ENCODE measurements at regions not wholly inside any gene's neighbourhood (a gene's known extent, or its start where the extent isn't known, plus 50 kb on each side); places are given as distances from the start of the nearest gene placed in this dataset.

DNA sequence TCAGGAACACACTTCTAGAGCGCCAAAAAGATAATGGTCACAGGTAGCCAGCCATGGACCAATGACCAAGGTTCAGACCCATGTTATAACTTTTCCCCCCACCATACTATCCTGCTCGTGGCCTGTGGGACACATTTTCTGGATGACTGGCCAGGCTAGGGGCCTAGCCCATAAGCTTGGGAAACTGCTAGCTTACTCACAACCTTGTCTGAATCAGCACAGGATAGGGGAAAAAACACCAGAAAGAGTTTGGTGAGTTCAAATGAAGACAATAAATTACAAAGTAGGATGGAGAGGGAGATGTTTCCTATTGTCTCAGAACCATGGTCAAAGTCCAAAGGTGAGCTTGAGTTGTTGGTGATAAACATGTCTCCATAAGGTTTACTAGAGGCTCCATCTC, 156.3 kb upstream of the CCDC68 start:
- no peaks in the 10 kb centered on the region for H3K36me3 ChIP-seq
- H3K27me3 ChIP-seq, result no peaks in the 10 kb centered on the region
- no peak for DNase-seq (ENCODE audit: low read depth in 1 of 2, low spot score in 1 of 2)
- H3K4me3 ChIP-seq, result no peak overlapping the region
- no peak overlapping the region for H3K27ac ChIP-seq
- TF ChIP-seq, protein P1, sequence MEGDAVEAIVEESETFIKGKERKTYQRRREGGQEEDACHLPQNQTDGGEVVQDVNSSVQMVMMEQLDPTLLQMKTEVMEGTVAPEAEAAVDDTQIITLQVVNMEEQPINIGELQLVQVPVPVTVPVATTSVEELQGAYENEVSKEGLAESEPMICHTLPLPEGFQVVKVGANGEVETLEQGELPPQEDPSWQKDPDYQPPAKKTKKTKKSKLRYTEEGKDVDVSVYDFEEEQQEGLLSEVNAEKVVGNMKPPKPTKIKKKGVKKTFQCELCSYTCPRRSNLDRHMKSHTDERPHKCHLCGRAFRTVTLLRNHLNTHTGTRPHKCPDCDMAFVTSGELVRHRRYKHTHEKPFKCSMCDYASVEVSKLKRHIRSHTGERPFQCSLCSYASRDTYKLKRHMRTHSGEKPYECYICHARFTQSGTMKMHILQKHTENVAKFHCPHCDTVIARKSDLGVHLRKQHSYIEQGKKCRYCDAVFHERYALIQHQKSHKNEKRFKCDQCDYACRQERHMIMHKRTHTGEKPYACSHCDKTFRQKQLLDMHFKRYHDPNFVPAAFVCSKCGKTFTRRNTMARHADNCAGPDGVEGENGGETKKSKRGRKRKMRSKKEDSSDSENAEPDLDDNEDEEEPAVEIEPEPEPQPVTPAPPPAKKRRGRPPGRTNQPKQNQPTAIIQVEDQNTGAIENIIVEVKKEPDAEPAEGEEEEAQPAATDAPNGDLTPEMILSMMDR (IDR thresholded peaks at IDR 0.05; ENCODE audit: low read depth, low read length), result no peak
- no peaks in the 10 kb centered on the region for H3K4me1 ChIP-seq (ENCODE audit: low read depth)
- H3K9me3 ChIP-seq (ENCODE audit: low read depth), result no peaks in the 10 kb centered on the region

DNA sequence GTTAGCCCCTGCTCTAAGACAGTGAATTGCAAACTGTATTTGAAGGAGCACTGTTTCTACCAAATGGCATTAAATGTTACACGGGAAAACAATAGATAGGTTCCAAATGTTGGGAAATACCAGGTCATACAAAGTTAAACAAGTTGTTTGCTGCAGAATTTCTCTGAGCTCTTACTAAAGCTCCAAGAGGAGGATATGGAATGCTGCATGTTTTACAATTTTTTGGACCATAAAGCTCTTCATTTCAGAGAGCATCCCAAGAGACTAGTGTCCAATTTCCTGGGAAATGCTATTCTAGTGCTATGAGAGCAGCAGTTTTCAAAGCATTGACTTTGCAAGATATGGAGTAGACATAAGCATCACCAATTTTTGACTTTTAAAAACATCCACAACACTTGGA, 155.6 kb upstream of the CCDC68 start:
- Histone ChIP-seq H3K4me1 (ENCODE audit: low read depth) (no peaks in the 10 kb centered on the region), H3K9me3 (ENCODE audit: low read depth) (no peaks in the 10 kb centered on the region), H3K4me3 (no peak overlapping the region), H3K36me3 (no peaks in the 10 kb centered on the region), H3K27ac (no peak overlapping the region), H3K27me3 (no peaks in the 10 kb centered on the region)
- DNase-seq (ENCODE audit: low read depth in 1 of 2, low spot score in 1 of 2), result peak in 1 of 2 donors; percentile 39
- TF ChIP-seq, protein P1 (IDR thresholded peaks at IDR 0.05; ENCODE audit: low read depth, low read length), result no peak

DNA sequence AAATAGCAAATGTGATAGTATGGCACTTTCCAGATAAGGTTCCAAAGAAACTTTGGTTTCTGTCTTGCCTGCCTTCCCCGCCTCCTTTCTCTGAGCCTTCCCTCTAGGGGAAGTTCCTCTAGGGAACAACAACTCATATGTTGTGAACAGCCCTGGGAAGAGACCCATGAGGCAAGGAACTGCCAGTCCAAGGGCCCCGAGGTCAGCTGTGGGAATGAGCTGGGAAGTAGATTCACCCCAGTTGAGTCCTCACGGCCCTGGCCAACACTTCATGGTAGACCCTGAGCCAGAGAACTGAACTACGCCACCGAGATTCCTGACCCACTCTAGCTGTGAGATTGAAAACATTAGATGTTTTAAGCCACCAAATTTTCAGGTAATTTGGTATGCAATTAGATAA, 154.5 kb upstream of the CCDC68 start:
- no peak overlapping the region for H3K27ac ChIP-seq

DNA sequence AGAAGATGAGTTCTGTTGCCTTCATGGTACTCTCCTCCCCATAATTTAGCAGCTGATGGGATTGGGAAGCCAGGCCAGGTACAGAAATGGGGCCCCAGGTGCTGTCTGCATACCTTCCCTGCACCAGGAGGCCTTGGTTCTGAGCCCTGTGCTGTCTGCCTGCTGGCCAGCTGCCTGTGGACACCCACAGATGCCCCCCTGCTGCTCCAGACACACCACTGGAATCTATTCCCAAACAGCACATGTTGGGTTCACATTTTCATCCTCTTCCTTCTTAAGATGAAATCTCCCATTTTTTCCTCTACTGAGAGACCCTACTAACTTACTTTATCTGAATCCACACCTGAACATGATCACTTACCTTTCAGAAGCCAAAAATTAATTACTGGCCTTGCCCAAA, 152.0 kb upstream of the CCDC68 start:
- Histone ChIP-seq H3K27me3 (no peaks in the 10 kb centered on the region), H3K36me3 (no peaks in the 10 kb centered on the region), H3K9me3 (ENCODE audit: low read depth) (no peaks in the 10 kb centered on the region), H3K4me3 (no peak overlapping the region), H3K4me1 (ENCODE audit: low read depth) (no peaks in the 10 kb centered on the region), H3K27ac (no peak overlapping the region)
- TF ChIP-seq, protein P1 (IDR thresholded peaks at IDR 0.05; ENCODE audit: low read depth, low read length), result no peak
- no peak for DNase-seq (ENCODE audit: low read depth in 1 of 2, low spot score in 1 of 2)

More for the DNA sequence above, 154.5 kb upstream of the CCDC68 start:
- H3K4me3 ChIP-seq, result no peak overlapping the region
- H3K9me3 ChIP-seq (ENCODE audit: low read depth), result no peaks in the 10 kb centered on the region
- no peak for DNase-seq (ENCODE audit: low read depth in 1 of 2, low spot score in 1 of 2)
- H3K27me3 ChIP-seq, result no peaks in the 10 kb centered on the region
- no peaks in the 10 kb centered on the region for H3K4me1 ChIP-seq (ENCODE audit: low read depth)
- no peaks in the 10 kb centered on the region for H3K36me3 ChIP-seq
- TF ChIP-seq, protein P1 (IDR thresholded peaks at IDR 0.05; ENCODE audit: low read depth, low read length), result no peak

DNA sequence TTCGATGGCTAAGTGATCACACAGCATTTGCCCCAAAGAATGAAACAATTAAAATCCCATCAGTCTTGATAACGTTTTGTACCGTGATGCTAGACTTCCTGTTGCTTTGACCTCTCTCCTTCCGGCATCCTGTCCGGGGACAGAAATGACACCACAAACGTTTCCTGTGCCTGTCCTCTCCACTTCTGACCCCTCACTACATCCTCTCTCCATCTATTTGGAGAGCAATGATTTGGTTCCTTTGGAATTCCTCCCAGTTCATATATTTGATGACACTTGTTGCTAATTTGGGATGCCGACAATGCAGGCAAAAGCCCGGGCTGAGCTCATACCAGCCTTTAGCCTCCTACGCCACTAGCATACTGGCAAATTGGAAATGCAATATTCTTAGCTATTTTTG, 151.2 kb upstream of the CCDC68 start:
- Histone ChIP-seq H3K36me3 (no peaks in the 10 kb centered on the region), H3K27me3 (no peaks in the 10 kb centered on the region), H3K27ac (no peak overlapping the region), H3K9me3 (ENCODE audit: low read depth) (no peaks in the 10 kb centered on the region), H3K4me3 (no peak overlapping the region), H3K4me1 (ENCODE audit: low read depth) (no peaks in the 10 kb centered on the region)
- TF ChIP-seq, protein P1 (IDR thresholded peaks at IDR 0.05; ENCODE audit: low read depth, low read length), result no peak
- no peak for DNase-seq (ENCODE audit: low read depth in 1 of 2, low spot score in 1 of 2)
